H1 (cell line): ENCODE measurements at regions not wholly inside any gene's neighbourhood (a gene's known extent, or its start where the extent isn't known, plus 50 kb on each side); places are given as distances from the start of the nearest gene placed in this dataset.

ENCODE experiments used
- EP300 ChIP-seq, 2 experiments: IDR thresholded peaks; 1 replicate in 1 of 2; 2 replicates in 1 of 2; pipeline ENCODE4 v1.6.1; 2011 to 2012; ENCODE audit warnings: low read depth in 2 of 2, low read length in 2 of 2, mild to moderate bottlenecking in 2 of 2, borderline replicate concordance in 1 of 2, inconsistent platforms in 1 of 2, moderate library complexity in 1 of 2
- EZH2 ChIP-seq: fragments of 200-600 bp; sonication (generic); IDR thresholded peaks from 2 replicates; pipeline ENCODE4 v1.7.1; 2012; ENCODE audit warnings: low read depth, mild to moderate bottlenecking, moderate library complexity, low read length, inconsistent platforms; ENCODE audit not compliant: severe bottlenecking
- NRF1 ChIP-seq: IDR thresholded peaks from 2 replicates; pipeline ENCODE4 v1.6.1; 2011; ENCODE audit warnings: mild to moderate bottlenecking, low read depth, low read length, improper control_type of control experiment
- PHF8 ChIP-seq: fragments of 200-600 bp; sonication (generic); conservative IDR thresholded peaks from 2 replicates; pipeline ENCODE4 v1.7.1; 2012; ENCODE audit warnings: low read depth, mild to moderate bottlenecking, inconsistent platforms, low read length, moderate library complexity
- POLR2A ChIP-seq, 2 experiments: IDR thresholded peaks; 1 replicate in 1 of 2; 2 replicates in 1 of 2; pipeline ENCODE4 v1.6.1; 2011; ENCODE audit warnings: low read depth in 2 of 2, low read length in 2 of 2, mild to moderate bottlenecking in 2 of 2; ENCODE audit errors: control extremely low read depth in 1 of 2
- POLR2AphosphoS5 ChIP-seq: IDR thresholded peaks from 2 replicates; pipeline ENCODE4 v1.6.1; 2011; ENCODE audit warnings: low read depth, low read length
- RBBP5 ChIP-seq: IDR thresholded peaks from 2 replicates; pipeline ENCODE4 v1.7.1; 2012; ENCODE audit warnings: low read depth, mild to moderate bottlenecking, inconsistent platforms, low read length, moderate library complexity, borderline replicate concordance
- RFX5 ChIP-seq: IDR thresholded peaks from 2 replicates; pipeline ENCODE4 v1.6.1; 2011; ENCODE audit warnings: low read depth, low read length, improper control_type of control experiment, borderline replicate concordance
- SIN3A ChIP-seq, 2 experiments: IDR thresholded peaks in 1 of 2; conservative IDR thresholded peaks in 1 of 2; 2 replicates each; pipeline ENCODE4 v1.6.1; 2011 to 2012; ENCODE audit warnings: low read length in 2 of 2, improper control_type of control experiment in 1 of 2, low read depth in 1 of 2, mild to moderate bottlenecking in 1 of 2
- SUZ12 ChIP-seq: fragments of 200-600 bp; sonication (generic); IDR thresholded peaks from 2 replicates; pipeline ENCODE4 v1.6.1; 2012; ENCODE audit warnings: mild to moderate bottlenecking, inconsistent platforms, low read length, moderate library complexity, mixed read lengths
- YY1 ChIP-seq: IDR thresholded peaks from 2 replicates; pipeline ENCODE4 v1.6.1; 2011; ENCODE audit warnings: low read depth, mild to moderate bottlenecking, low read length
- TF ChIP-seq, protein P1 (sequence below), 3 experiments: IDR thresholded peaks; 1 replicate in 2 of 3; 2 replicates in 1 of 3; pipeline versions ENCODE4 v1.5.1 to v1.6.1; 2011; ENCODE audit warnings: low read length in 3 of 3, mild to moderate bottlenecking in 3 of 3, inconsistent platforms in 2 of 3, low read depth in 1 of 3, moderate library complexity in 1 of 3; ENCODE audit not compliant: insufficient read depth in 1 of 3; ENCODE audit errors: control extremely low read depth in 1 of 3

DNA sequence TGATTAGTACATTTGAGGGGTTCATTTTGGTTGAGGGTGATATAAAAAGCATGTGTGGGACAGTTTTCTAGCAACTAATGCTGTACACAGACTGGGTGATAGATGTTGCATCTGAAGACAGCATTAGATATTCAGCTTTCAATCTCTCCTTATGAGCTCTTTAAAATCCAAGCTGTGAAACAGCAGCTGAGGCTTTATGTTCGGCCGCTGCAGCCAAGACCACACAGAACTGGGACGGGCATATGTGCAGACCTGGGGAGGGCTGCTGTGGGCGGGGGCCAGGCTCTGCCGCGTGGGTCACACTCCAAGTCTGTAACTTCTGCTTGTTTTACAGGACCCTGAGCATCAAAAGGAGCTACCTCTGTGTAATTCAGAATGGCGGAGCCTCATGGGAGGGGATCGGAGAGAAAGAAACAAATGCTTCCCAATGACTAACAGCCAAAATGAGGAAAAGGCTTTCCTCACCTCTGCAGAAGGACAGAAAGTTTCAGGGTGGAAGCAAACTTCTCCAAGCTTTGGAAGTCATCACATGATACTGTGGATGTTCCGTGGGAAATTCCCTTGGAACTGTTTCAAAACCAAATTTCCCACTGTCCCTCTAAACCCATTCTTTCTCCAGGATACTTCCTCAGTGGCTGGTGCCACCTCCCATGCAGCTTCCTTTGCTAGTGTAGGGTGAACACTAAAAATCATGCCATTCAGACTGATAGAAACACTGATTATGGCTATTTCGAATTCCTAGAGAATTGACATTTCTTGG, 711.9 kb upstream of the ID2 start:
- TF ChIP-seq EP300 (IDR thresholded peaks at IDR 0.05; ENCODE audit: borderline replicate concordance in 1 of 2, low read depth in 2 of 2, low read length in 2 of 2) = no peak
- TF ChIP-seq, protein P1, sequence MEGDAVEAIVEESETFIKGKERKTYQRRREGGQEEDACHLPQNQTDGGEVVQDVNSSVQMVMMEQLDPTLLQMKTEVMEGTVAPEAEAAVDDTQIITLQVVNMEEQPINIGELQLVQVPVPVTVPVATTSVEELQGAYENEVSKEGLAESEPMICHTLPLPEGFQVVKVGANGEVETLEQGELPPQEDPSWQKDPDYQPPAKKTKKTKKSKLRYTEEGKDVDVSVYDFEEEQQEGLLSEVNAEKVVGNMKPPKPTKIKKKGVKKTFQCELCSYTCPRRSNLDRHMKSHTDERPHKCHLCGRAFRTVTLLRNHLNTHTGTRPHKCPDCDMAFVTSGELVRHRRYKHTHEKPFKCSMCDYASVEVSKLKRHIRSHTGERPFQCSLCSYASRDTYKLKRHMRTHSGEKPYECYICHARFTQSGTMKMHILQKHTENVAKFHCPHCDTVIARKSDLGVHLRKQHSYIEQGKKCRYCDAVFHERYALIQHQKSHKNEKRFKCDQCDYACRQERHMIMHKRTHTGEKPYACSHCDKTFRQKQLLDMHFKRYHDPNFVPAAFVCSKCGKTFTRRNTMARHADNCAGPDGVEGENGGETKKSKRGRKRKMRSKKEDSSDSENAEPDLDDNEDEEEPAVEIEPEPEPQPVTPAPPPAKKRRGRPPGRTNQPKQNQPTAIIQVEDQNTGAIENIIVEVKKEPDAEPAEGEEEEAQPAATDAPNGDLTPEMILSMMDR (IDR thresholded peaks at IDR 0.05; ENCODE audit: control extremely low read depth in 1 of 3, insufficient read depth in 1 of 3, low read depth in 1 of 3, low read length in 3 of 3) = no peak
- no peak for TF ChIP-seq NRF1
- no peak for TF ChIP-seq SUZ12
- TF ChIP-seq POLR2AphosphoS5 = no peak
- no peak for TF ChIP-seq PHF8
- TF ChIP-seq POLR2A (IDR thresholded peaks at IDR 0.05; ENCODE audit: control extremely low read depth in 1 of 2, low read depth in 2 of 2, low read length in 2 of 2) = no peak
- TF ChIP-seq RFX5 = no peak
- no peak for TF ChIP-seq EZH2
- TF ChIP-seq YY1 = no peak
- no peak for TF ChIP-seq SIN3A (conservative IDR thresholded peaks at IDR 0.05 in 1 of 2, IDR thresholded peaks at IDR 0.05 in 1 of 2; ENCODE audit: low read depth in 1 of 2, low read length in 2 of 2)
- no peak for TF ChIP-seq RBBP5
